HK-2 (cell line): ENCODE measurements at regions not wholly inside any gene's neighbourhood (a gene's known extent, or its start where the extent isn't known, plus 50 kb on each side); places are given as distances from the start of the nearest gene placed in this dataset.
"Not testable (repeated sequence)": the region's sequence is repeated elsewhere in the genome, so short reads cannot be mapped to it uniquely, and the experiment has no call there.

ENCODE experiments used
- DNase-seq: peaks from one replicate; pipeline ENCODE4 v3.0.0-alpha.2; 2018; ENCODE audit not compliant: unreplicated experiment

DNA sequence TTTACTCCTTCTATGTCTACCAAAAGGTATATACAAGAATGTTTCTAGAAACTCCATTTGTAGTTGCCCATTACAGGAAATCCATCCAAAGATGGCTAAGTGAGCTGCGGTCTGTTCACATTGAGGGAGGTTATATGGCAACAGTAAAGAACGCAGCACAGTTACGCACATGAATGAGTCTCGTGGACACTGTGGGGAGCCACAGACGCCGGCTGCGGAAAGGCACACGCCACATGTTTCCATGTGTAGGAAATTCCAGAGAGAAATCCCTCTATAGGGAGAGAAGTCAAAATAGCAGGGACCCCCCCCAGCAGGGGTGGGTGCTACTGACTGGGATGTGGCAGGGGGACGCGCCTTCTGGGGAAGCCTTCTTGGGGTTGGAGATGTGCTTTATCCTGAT lies 139.0 kb upstream of the NCOR2 start:
- DNase-seq, result no peak

DNA sequence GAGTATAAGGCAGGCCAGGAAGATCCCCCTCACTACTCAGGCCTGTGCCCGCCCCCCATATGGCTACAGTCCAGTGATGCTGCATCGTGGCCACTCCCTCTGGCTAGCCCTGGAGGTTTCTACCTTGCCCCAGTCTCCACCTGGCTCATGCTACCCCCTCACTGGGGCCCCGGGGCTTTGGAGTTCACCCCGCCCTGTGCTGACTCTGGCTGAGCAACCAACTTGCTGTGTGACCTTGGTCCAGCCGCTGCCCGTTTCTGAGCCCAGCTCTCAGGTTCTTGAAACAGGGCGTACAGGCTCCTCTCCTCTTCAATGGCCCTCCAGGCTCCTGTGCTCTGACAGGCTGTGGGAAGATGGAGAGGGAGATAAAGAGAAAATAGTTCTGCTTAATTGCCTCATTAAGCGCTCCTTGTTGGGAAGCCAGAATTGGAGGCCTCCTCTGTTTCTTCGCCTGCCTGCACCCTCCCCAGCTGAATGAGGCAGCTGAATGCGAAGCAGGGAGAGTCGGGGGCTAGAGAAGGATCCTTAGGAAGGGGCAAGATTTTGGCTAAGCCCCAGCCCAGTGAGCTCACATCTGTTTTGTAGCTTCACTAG lies 138.2 kb upstream of the NCOR2 start:
- no peak for DNase-seq

DNA sequence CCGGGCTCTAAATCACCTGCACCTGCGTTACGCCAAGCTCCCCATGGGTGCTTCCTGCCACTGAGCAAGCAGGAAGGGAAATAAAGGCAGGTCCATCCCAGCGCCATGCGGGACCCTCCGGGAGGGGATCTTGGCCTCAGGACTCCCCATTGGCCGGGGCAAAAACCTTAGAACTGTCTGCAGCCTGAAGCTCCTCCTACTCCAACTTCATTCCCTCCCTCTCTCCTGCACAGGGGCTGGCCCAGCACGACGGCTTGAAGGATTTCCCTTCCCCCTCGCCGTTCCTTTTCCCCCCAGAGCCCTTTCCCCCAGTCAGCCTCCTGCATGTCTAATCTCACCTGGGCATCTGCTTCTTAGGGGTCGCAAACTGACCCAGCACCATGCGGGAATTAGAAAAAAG lies 137.2 kb upstream of the NCOR2 start:
- DNase-seq, result no peak

DNA sequence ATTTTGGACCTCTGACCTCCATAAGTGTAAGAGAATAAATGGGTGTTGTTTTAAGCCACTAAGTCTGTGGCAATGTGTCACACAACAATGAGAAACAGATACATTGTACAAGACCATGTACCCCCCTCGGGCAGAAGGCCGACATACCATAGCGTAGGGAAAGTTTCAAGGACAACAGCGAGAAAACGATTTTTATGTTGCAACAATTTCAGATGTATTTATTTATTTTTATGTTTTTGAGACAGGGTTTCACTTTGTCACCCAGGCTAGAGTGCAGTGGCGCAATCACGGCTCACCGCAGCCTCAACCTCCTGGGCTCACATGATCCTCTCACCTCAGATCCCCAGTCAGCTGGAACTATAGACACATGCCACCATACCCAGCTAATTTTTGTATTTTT lies 136.4 kb upstream of the NCOR2 start:
- no peak for DNase-seq

DNA sequence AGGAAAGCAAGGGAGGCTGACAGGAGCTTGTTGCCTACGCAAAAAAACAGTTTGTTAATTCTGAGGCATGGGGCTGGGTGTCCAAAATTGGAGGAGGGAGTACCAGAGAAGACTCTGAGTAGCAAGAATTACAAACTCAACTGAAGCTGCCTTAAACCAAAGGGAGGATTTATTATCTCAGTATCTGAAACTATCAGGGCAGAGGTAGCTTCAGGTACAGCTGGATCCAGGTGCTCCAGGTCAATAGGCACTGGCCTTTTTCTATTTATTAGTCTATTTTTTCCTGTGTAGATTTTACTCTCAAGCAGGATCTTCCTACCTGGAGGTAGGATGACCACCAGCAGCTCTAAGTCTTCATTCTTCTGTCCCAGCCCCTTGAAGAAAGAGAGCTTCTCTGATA lies 135.3 kb upstream of the NCOR2 start:
- DNase-seq, result no peak

DNA sequence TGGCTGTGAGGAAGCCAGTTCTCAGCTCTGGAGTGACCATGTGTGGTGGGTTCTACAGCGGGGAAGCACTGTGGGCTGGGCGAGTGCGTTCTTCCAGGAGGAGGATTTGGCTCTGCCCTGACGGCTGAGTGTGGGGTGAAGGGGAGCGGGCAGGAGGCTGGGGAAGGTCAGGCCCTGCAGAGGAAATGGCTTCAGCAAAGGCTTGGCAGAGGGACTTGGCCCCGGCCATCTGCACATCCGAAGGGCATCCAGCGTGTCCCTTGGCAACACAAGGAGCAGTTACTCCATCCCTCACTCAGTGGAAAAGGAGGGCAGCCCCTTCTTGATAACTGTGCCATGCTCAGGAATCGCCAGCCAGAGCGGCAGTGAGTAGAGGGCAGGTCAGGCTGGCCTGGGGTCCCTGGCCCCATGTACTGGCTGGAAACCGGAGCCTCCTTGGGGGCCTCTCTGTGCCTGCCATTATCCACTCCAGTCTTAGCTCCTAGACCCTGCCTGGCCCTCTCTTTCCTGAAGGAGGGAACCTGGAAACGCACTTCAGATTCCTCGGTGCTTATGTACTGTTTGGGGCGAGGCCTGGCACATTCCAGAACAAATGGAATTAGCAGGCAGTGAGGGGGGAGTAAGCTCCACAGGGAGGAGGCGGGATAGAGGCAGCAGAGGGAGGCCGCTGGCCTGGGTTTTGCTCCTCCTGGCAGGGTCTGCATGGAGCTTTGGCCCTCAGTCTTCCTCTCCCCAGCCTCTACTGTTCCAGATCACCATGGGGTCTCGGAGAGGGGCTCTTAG lies 133.6 kb upstream of the NCOR2 start:
- DNase-seq, result no peak

DNA sequence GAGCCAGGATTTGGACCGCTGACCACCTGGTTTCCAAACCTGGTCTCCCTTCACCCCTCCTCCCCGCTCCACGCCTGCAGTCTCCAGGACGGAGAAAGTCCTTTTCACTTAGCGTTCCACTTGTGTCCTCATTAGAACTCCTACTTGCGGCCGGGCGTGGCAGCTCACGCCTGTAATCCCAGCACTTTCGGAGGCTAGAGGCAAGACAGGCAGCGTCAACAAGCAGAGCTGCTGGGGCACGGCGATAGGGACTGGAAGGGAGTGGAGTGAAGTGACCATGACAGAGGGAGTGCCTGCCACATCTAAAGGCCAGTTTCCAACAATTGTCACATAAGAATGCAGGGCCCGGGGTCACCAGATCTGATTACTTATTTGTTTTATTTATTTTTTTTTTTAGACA lies 132.5 kb upstream of the NCOR2 start:
- no peak for DNase-seq

DNA sequence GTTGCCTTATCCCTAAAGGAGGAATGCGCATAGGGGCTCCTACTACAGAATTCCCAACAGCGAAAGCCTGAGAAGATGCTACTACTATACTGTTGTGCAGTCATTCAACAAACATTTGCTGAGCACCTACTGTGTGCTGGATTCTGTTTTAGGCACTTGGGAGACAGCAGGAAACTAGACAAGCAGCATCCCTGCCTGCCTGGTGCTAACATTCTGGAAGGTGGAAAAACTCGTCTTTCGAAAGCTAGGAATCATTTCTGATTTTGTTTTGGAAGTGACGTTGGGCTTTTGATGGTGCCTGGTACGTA lies 131.5 kb upstream of the NCOR2 start:
- DNase-seq, result no peak

DNA sequence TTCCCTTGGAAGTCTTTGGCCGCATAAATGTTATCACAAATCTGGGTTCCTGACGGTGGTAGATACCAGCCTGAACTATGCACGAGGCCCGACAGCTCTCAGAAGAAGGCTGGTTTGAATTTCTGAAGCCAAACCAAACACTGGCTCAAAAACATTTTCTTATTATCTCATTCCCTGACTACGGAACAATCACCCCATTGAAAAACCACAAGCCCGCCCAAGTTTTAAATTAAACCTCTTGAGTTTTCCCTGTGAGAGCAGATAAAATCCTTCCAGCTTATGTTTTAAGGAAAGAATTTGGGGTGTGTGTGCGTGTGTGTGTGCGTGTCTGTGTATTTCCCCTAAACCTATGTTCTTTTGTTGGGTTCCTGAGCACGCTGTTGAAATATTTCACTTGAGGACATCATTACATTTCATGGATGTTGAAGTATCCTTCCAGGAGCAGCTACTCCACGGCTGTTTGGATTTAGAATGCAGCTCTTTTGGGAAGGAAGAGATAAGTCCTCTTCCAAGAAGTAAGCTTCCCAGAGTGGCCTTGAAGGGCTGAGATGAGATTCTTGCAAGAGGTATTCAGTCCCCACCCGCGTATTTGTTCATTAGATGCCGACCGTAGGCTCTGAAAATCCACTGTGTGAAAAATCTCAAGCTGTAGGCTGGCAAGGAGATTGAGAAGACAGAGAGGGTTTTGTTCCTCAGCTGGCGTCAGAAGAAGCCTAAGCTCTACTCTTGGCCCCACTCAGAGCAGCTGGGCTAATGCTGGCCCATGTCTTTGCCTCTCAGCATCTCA lies 131.0 kb upstream of the NCOR2 start:
- no peak for DNase-seq

DNA sequence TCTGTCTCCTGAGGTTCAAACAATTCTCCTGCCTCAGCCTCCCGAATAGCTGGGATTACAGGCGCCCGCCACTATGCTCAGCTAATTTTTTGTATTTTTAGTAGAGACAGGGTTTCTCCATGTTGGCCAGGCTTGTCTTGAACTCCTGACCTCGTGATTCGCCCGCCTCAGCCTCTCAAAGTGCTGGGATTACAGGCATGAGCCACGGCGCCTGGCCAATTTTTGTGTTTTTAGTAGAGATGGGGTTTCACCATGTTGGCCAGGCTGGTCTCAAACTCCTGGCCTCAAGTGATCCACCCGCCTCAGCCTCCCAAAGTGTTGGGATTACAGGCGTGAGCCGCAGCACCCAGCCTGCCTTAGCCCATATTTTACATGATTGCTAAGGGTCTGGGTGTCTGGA lies 130.3 kb upstream of the NCOR2 start:
- DNase-seq, result not testable (repeated sequence)

DNA sequence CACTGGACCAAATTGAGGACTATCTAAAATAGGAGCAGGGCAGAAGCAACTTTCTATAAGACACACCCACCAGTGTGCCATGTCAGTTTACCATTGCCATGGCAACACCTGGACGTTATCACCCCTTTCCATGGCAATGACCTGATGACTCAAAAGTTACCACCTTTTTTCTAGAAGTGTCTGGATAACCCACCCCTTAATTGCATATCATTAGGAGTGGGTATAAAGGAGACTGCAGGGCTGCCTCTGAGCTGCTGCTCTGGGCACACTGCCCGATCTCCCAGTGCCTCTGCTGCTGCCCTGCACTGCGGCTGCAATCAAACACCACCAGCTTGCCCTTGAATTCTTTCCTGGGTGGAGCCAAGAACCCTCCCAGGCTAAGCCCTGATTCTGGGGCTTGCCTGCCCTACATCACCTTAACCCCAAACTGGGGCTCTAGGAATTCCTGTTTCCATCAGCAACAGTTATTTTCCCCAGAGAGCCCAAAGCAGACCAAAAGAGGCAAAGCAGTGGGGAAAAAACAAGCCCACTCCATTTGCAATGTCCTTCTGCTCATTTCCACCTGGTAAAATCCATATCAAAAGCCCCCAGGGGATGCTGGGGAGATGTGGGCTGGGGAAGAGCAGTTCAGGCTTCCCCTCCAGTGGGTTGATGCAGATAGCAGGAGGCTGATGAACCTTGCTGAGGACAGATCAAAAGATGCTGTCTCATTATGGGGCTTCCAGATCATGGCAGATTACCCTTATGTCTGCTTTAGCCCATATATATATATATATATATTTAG lies 129.5 kb upstream of the NCOR2 start:
- no peak for DNase-seq

DNA sequence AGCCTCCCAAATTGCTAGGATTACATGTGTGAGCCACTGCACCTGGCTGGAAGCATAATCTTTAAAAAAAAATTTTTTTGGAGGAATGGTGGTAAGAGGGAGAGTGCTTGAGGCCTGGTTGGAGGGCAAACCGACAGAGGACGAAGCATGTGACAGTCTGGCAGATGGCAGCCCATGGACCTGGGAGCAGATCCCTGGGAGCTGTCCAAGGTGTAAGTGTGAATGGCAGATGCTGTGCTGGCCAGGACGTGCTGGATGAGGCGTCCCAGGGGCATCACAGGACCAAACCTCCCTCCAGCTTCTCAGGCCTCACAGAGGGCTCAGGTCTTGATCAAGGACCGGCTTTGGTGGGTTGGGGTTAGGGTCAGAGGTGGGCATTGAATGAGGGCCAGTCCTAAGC lies 128.4 kb upstream of the NCOR2 start:
- DNase-seq, result no peak

DNA sequence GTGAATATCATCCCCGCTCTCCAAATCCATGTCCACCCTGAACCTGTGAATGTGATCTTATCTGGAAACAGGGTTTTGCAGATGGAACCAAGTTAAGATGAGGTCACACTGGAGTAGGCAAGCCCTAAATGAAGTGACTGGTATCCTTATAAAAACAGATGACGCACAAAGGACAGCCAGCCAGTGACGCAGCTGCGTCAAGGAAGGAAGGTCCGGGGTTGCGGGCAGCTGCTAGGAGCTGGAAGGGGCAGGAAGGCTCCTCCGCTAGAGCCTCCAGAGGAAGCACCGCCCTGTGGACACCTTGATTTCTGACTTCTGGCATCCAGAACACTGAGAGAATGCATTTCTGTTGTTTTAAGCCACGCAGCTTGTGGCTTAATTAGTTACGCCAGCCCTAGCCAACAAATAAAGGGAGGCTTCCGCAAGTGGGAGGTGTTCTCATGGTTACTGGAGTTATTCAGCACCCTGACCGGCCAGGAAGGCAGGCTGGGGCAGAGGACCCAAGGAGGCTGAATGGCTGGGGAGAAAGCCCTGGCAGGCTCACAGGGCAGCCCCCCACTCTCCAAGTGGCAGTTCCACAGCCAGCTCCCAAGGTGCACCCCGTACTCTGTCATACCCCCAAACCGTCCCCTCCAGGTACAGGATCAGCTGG lies 127.6 kb upstream of the NCOR2 start:
- DNase-seq, result peak; percentile 85

DNA sequence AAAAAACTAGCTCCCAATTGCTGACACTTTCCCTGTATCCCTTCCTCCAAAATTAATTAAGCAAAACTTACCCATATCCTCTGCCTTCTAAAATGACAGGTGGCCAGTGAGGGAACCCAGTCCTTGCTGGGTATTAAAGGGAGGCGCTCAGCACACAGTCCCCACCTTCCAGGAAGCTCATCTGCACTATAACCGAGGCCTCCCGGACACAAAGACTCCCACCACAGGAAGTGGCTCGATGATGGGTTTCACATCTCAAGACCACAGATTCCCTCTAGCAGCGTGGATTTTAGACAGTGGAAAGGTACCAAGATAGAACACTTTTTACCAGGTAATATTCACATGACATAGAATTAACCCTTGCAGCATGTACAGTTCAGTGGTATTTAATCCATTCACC lies 126.8 kb upstream of the NCOR2 start:
- DNase-seq, result no peak

DNA sequence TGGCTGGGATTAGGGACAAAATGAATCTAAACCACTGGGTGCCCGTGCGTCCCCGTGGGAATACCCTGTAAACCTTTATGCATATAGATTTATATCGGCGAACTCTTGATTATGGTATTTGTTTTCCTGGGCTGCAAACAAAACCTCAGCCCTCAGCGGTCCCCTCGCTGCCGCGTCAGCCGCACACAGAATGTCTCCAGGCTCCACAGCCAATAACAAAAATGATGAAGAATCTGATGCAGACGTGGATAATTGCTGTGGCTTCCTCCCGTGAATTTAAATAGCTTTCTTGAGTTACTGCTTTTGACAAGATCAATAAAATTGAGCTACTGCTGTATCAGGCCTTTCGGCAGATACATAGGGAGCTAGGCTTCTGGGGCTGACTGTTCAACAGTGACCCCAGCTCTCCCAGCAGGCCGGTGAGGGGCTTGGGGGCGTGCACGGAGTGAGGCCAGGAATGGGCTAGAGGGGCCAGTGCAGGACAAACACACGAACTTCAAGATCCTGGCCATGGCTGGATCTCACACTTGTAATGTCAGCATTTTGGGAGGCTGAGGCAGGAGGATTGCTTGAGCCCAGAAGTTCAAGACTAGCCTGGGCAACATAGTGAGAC lies 125.8 kb upstream of the NCOR2 start:
- DNase-seq, result no peak

DNA sequence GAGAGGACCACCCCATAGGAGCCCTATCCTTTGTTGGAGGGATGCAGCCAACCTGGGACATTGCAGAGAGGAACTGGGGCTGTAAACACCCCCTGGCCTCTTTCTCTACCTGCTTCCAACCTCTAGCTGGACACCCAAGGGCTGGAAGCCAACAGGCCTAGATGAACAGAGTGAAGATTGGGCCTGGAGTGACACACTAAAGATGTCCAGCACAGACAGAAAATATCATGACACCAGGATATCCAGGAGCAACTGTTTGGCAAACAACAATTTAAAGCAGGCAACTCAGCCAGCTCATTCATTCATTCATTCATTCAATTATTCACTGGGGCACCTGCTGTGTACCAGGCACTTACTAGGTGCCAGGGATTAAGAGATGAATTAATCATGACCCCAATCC lies 125.0 kb upstream of the NCOR2 start:
- DNase-seq, result no peak

DNA sequence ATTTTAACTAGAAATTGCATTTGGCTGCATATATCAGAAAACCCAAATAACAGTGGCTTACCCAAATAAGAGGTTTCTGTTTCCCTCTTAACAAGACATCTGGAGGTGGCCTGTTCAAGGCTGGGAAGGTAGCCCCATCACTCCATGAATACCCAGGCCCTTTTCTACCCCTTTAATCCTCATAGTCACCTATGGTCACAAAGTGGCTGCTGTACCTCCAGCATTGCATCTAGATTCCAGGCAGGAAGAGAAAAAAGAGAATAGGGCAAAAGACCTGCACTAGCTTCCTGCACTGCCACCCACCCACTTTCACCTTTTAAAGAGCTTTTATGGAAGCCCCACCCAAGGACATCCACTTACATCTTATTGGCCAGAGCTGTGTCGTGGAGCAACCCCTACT lies 124.0 kb upstream of the NCOR2 start:
- DNase-seq, result no peak

DNA sequence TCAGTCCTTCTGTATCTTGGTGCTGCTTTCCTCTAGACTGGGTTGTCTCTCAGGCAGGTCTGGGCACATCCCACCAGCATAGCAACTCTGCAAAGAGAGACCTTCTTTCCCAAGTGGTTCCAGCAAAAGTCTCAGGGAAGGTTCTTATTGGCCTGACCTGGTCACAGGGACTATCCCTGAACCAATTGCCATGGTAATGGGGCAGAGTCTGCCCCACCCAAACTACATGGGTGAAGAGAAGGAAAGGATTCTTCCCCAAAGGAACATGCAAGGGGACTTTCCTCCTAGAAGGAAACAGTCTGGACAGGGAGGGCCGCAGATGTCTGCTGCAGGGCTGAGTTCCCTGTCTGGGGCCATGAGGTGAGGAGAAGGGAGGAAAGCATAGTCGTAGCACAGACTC lies 122.2 kb upstream of the NCOR2 start:
- no peak for DNase-seq

DNA sequence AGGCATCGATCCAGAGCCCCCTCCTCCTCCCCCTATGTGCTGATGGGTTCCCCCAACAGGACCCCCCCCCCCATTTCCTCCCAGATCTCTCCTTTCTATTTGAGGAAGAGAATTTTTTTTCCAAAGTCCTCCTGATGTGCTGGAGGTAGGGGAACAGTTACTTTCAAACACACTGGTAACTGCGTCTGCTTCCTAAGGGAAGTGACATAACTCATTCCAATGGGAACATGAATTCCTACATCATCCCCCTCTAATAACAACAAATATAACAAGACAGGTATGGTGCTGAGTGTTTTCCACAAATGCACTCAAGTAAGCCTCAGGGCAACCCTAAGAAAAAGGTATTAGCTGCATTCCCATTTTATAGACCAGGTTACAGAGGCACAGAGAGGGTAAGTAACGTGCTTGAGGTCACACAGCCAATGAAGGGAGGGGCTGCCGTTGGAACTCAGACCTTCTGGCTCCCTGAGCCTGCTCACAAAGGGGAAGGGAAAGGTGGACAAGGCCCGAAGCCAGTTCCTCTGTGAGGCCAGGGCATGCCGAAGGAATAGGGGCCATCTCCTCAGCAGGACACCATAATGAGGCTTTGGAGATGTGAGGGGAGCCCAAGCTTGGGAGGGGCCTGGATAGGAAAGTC lies 121.1 kb upstream of the NCOR2 start:
- DNase-seq, result no peak

DNA sequence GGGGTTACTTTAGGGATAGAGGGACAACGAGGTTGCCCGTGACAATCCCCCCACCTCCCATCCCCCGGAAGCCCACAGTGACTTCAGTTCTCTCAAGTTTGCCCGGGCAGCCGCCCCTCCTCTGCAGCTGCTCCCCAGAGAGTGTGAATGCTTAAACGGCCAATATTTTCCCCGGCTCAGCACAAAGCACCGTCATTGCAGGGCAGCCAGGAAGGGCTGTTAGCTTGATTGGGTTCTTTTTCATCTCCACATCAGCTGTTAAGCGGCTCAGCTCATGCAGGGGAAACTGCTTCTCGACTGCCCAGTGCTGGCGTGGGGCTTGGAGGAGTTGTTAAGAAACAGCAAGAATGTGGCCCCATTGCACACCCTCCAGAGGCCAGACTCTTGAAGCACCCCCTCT lies 120.5 kb upstream of the NCOR2 start:
- DNase-seq, result no peak
